Astrocyte of the spinal cord (primary cell): ENCODE measurements at regions not wholly inside any gene's neighbourhood (a gene's known extent, or its start where the extent isn't known, plus 50 kb on each side); places are given as distances from the start of the nearest gene placed in this dataset.

ENCODE experiments used
- DNase-seq: peaks from one replicate; pipeline ENCODE4 v3.0.0; 2011; ENCODE audit warnings: low read depth, low spot score
- H3K4me3 ChIP-seq: 2 replicates; pipeline ENCODE4 v1.5.1; 2011; ENCODE audit warnings: low read depth, mild to moderate bottlenecking, low read length, moderate library complexity
- CTCF ChIP-seq: IDR thresholded peaks from 2 replicates; pipeline ENCODE4 v1.5.1; 2012; ENCODE audit warnings: low read depth, mild to moderate bottlenecking, low read length, inconsistent platforms
- in situ Hi-C: cut with HindIII; loops from 2 replicates; pipeline ENCODE4 v1.10.0; 2017; ENCODE audit warnings: low sequenced_read_pairs

GRCh38 chr2:176833671-176834070, 378.9 kb upstream of the HNRNPA3 start:
- no peak overlapping the region for H3K4me3 ChIP-seq
- in situ Hi-C loops = no loop called here
- DNase-seq = no peak
- TF ChIP-seq CTCF = no peak

- no peak overlapping the region for H3K4me3 ChIP-seq
- no peak for TF ChIP-seq CTCF
- in situ Hi-C loops = no loop called here
- DNase-seq = no peak
These were observed 378.4 kb upstream of the HNRNPA3 start for GRCh38 chr2:176834226-176834625.

- in situ Hi-C loops = no loop called here
- no peak overlapping the region for H3K4me3 ChIP-seq
- no peak for TF ChIP-seq CTCF
- DNase-seq = no peak
These were observed 369.4 kb upstream of the HNRNPA3 start for GRCh38 chr2:176843208-176843607.

- in situ Hi-C loops = no loop called here
- H3K4me3 ChIP-seq = no peak overlapping the region
- no peak for TF ChIP-seq CTCF
- DNase-seq = no peak
These were observed 368.1 kb upstream of the HNRNPA3 start for GRCh38 chr2:176844461-176844860.

- DNase-seq = no peak
- no peak overlapping the region for H3K4me3 ChIP-seq
- in situ Hi-C loops = no loop called here
These were observed 366.9 kb upstream of the HNRNPA3 start for GRCh38 chr2:176845718-176846117.

GRCh38 chr2:176847575-176847974, 365.0 kb upstream of the HNRNPA3 start:
- in situ Hi-C loops = no loop called here
- H3K4me3 ChIP-seq = no peak overlapping the region
- DNase-seq = no peak
- TF ChIP-seq CTCF = no peak

More at GRCh38 chr2:176845718-176846117, 366.9 kb upstream of the HNRNPA3 start:
- no peak for TF ChIP-seq CTCF

GRCh38 chr2:176848844-176849243, 363.8 kb upstream of the HNRNPA3 start:
- no peak overlapping the region for H3K4me3 ChIP-seq
- TF ChIP-seq CTCF = no peak
- in situ Hi-C loops = no loop called here
- no peak for DNase-seq
